Stimulated activated CD8-positive, alpha-beta memory T cell treated with anti-CD3 and anti-CD28 coated beads, Interleukin-15, amount 100 ng/mL, for 1 hour (primary cell): ENCODE measurements at regions not wholly inside any gene's neighbourhood (a gene's known extent, or its start where the extent isn't known, plus 50 kb on each side); places are given as distances from the start of the nearest gene placed in this dataset.

ENCODE experiments used
- DNase-seq: peaks from one replicate; pipeline ENCODE4 v3.0.0-alpha.2; 2020; ENCODE audit warnings: low read depth

GRCh38 chr14:34241185-34241711, 220.8 kb downstream of the SPTSSA start:
- DNase-seq: no peak

GRCh38 chr14:34238610-34239009, 223.4 kb downstream of the SPTSSA start:
- DNase-seq: no peak

- no peak for DNase-seq
Measured at GRCh38 chr14:34237677-34238076, 224.4 kb downstream of the SPTSSA start.

- no peak for DNase-seq
Measured at GRCh38 chr14:34237081-34237480, 225.0 kb downstream of the SPTSSA start.

GRCh38 chr14:34235643-34236300, 226.3 kb downstream of the SPTSSA start:
- no peak for DNase-seq

GRCh38 chr14:34234258-34234657, 227.8 kb downstream of the SPTSSA start:
- DNase-seq: no peak

GRCh38 chr14:34233619-34234018, 228.4 kb downstream of the SPTSSA start:
- DNase-seq: no peak

GRCh38 chr14:34232790-34233189, 229.2 kb downstream of the SPTSSA start:
- no peak for DNase-seq

GRCh38 chr14:34231626-34232025, 230.4 kb downstream of the SPTSSA start:
- no peak for DNase-seq

- DNase-seq: no peak
Measured at GRCh38 chr14:34229140-34229539, 232.9 kb downstream of the SPTSSA start.

GRCh38 chr14:34228650-34228976, 233.4 kb downstream of the SPTSSA start:
- DNase-seq: no peak

- peak; percentile 7 for DNase-seq
Measured at GRCh38 chr14:34227834-34228649, 234.0 kb downstream of the SPTSSA start.

GRCh38 chr14:34224221-34224620, 237.8 kb downstream of the SPTSSA start:
- DNase-seq: no peak

GRCh38 chr14:34223373-34224148, 238.5 kb downstream of the SPTSSA start:
- no peak for DNase-seq

- DNase-seq: no peak
Measured at GRCh38 chr14:34222867-34223266, 239.2 kb downstream of the SPTSSA start.

- DNase-seq: no peak
Measured at GRCh38 chr14:34222122-34222521, 239.9 kb downstream of the SPTSSA start.

- DNase-seq: no peak
Measured at GRCh38 chr14:34220921-34221320, 241.1 kb downstream of the SPTSSA start.

GRCh38 chr14:34220378-34220706, 241.7 kb downstream of the SPTSSA start:
- no peak for DNase-seq

GRCh38 chr14:34219661-34220377, 242.2 kb downstream of the SPTSSA start:
- DNase-seq: no peak

GRCh38 chr14:34218881-34219280, 243.2 kb downstream of the SPTSSA start:
- no peak for DNase-seq

GRCh38 chr14:34214961-34215360, 247.1 kb downstream of the SPTSSA start:
- DNase-seq: no peak

- DNase-seq: no peak
Measured at GRCh38 chr14:34213332-34213731, 248.7 kb downstream of the SPTSSA start.
